Stimulated activated naive CD4-positive, alpha-beta T cell treated with Interleukin-2 at 50 U/mL for 16 hours (primary cell): ENCODE measurements at regions not wholly inside any gene's neighbourhood (a gene's known extent, or its start where the extent isn't known, plus 50 kb on each side); places are given as distances from the start of the nearest gene placed in this dataset.
"Not testable (repeated sequence)": the region's sequence is repeated elsewhere in the genome, so short reads cannot be mapped to it uniquely, and the experiment has no call there.

Experiments
- DNase-seq: peaks from one replicate; lab custom pipeline; 2025; lab: John Stamatoyannopoulos, UW

GRCh38 chr18:8882632-8883408, 177.5 kb downstream of the MTCL1 start:
- no peak for DNase-seq

GRCh38 chr18:8883409-8883668, 178.0 kb downstream of the MTCL1 start:
- no peak for DNase-seq

- DNase-seq: not testable (repeated sequence)
Observed at GRCh38 chr18:8887877-8888276, 182.5 kb downstream of the MTCL1 start.

- DNase-seq: no peak
Observed at GRCh38 chr18:8889489-8889888, 184.1 kb downstream of the MTCL1 start.

GRCh38 chr18:8890503-8890902, 185.1 kb downstream of the MTCL1 start:
- not testable (repeated sequence) for DNase-seq

GRCh38 chr18:8890957-8891464, 185.7 kb downstream of the MTCL1 start:
- no peak for DNase-seq

- no peak for DNase-seq
Observed at GRCh38 chr18:8893221-8893620, 187.9 kb downstream of the MTCL1 start.

- DNase-seq: no peak
Observed at GRCh38 chr18:8893628-8894231, 188.4 kb downstream of the MTCL1 start.

GRCh38 chr18:8894823-8895222, 189.5 kb downstream of the MTCL1 start:
- no peak for DNase-seq

- no peak for DNase-seq
Observed at GRCh38 chr18:8895341-8895740, 190.0 kb downstream of the MTCL1 start.

- DNase-seq: no peak
Observed at GRCh38 chr18:8895987-8896619, 190.7 kb downstream of the MTCL1 start.

GRCh38 chr18:8899000-8899399, 193.6 kb downstream of the MTCL1 start:
- DNase-seq: no peak

- no peak for DNase-seq
Observed at GRCh38 chr18:8900552-8900951, 195.2 kb downstream of the MTCL1 start.

- DNase-seq: no peak
Observed at GRCh38 chr18:8901019-8901418, 195.7 kb downstream of the MTCL1 start.

GRCh38 chr18:8904316-8904715, 198.2 kb upstream of the NDUFV2 start:
- no peak for DNase-seq

GRCh38 chr18:8908792-8909510, 193.5 kb upstream of the NDUFV2 start:
- no peak for DNase-seq

- no peak for DNase-seq
Observed at GRCh38 chr18:8910186-8910822, 192.2 kb upstream of the NDUFV2 start.

- DNase-seq: no peak
Observed at GRCh38 chr18:8910843-8911242, 191.7 kb upstream of the NDUFV2 start.

- DNase-seq: no peak
Observed at GRCh38 chr18:8911408-8912340, 190.8 kb upstream of the NDUFV2 start.

GRCh38 chr18:8912348-8913326, 189.9 kb upstream of the NDUFV2 start:
- DNase-seq: no peak
